ENCODE measurements at regions not wholly inside any gene's neighbourhood (a gene's known extent, or its start where the extent isn't known, plus 50 kb on each side); places are given as distances from the start of the nearest gene placed in this dataset.
A peak's percentile ranks its signal among the peaks of the same experiment; 100 is the strongest.

DNA sequence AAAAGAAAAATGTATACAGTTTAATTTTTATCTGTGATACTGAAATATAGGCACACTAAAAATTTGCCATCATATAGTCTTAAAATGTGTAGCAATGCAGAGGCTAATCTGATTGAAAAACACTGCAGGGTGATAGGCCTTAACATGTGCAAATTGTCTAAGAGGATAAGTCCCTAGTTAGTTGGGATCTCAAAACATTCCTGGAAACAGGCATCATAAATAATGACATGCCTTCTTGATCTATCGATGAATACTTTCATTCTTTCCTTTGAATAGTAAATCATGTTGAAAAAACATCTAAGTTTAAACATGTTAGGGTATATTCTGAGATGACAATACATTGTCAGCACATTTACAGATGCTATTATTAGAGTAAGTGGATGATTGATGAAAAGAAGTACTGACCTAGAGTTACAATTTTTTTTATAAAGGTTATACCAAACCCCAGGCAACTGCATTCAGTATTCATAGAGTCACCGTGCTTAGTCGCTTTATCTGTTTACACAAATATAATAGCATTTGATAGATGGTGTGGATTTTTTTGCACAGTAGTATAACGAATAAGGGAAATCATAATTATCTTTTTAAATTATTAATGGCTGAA lies 668.2 kb upstream of the ADGRL3 start:
- Histone ChIP-seq H3K36me3 (ENCODE audit: control insufficient read depth, insufficient read depth, low read length) (no peaks in the 10 kb centered on the region), H2AK5ac (ENCODE audit: low read length) (no peak overlapping the region), H3K4me1 (ENCODE audit: control insufficient read depth, low read depth, low read length) (no peaks in the 10 kb centered on the region), H3K4ac (ENCODE audit: low read depth, low read length) (no peak overlapping the region), H2BK120ac (ENCODE audit: low read depth, low read length) (no peak overlapping the region), H3K27ac (ENCODE audit: low read depth, low read length) (no peak overlapping the region), H3K79me1 (ENCODE audit: low read length) (no peaks in the 10 kb centered on the region), H3K9ac (ENCODE audit: low read length) (no peak overlapping the region), H3K4me3 (ENCODE audit: low read length) (no peak overlapping the region), H2BK5ac (ENCODE audit: low read length) (no peak overlapping the region), H3K56ac (ENCODE audit: low read length) (no peak overlapping the region), H2BK15ac (replicated peaks; ENCODE audit: low read depth) (no peak overlapping the region), H3K4me2 (ENCODE audit: low read length) (no peak overlapping the region), H3K79me2 (ENCODE audit: control insufficient read depth, insufficient read depth, low read length) (no peaks in the 10 kb centered on the region), H3K27me3 (ENCODE audit: insufficient read depth, low read length, poor library complexity) (no peaks in the 10 kb centered on the region), H4K5ac (ENCODE audit: low read length) (no peak overlapping the region), H3K18ac (ENCODE audit: low read length) (no peak overlapping the region), H3K23ac (ENCODE audit: low read length) (no peak overlapping the region), H4K8ac (ENCODE audit: low read depth, low read length) (no peak overlapping the region)
- no peak for DNase-seq
- WGBS (ENCODE audit: extremely low coverage, insufficient coverage, low lambda C conversion rate): no CpG with 5 or more reads among the region's 4 CpGs

GRCh38 chr4:60544981-60545380 lies 655.1 kb upstream of the ADGRL3 start:
- no peaks in the 10 kb centered on the region for H3K4me1 ChIP-seq (ENCODE audit: control insufficient read depth, low read depth, low read length)
- no peak overlapping the region for H3K4me2 ChIP-seq (ENCODE audit: low read length)
- H2BK5ac ChIP-seq (ENCODE audit: low read length): no peak overlapping the region
- no peak overlapping the region for H3K4ac ChIP-seq (ENCODE audit: low read depth, low read length)
- no peak overlapping the region for H3K4me3 ChIP-seq (ENCODE audit: low read length)
- no peak overlapping the region for H2AK5ac ChIP-seq (ENCODE audit: low read length)
- H2BK15ac ChIP-seq (replicated peaks; ENCODE audit: low read depth): no peak overlapping the region
- H3K18ac ChIP-seq (ENCODE audit: low read length): no peak overlapping the region
- H3K27ac ChIP-seq (ENCODE audit: low read depth, low read length): no peak overlapping the region
- H3K9ac ChIP-seq (ENCODE audit: low read length): no peak overlapping the region
- no peaks in the 10 kb centered on the region for H3K36me3 ChIP-seq (ENCODE audit: control insufficient read depth, insufficient read depth, low read length)
- H3K56ac ChIP-seq (ENCODE audit: low read length): no peak overlapping the region
- H3K79me2 ChIP-seq (ENCODE audit: control insufficient read depth, insufficient read depth, low read length): no peaks in the 10 kb centered on the region
- no peak overlapping the region for H4K8ac ChIP-seq (ENCODE audit: low read depth, low read length)
- H3K27me3 ChIP-seq (ENCODE audit: insufficient read depth, low read length, poor library complexity): no peaks in the 10 kb centered on the region
- H3K23ac ChIP-seq (ENCODE audit: low read length): no peak overlapping the region
- WGBS (ENCODE audit: extremely low coverage, insufficient coverage, low lambda C conversion rate): no CpG with 5 or more reads among the region's 3 CpGs
- H4K5ac ChIP-seq (ENCODE audit: low read length): no peak overlapping the region
- no peaks in the 10 kb centered on the region for H3K79me1 ChIP-seq (ENCODE audit: low read length)
- DNase-seq: no peak
- H2BK120ac ChIP-seq (ENCODE audit: low read depth, low read length): no peak overlapping the region

- no peak overlapping the region for H2BK120ac ChIP-seq (ENCODE audit: low read depth, low read length)
- no peak overlapping the region for H2BK5ac ChIP-seq (ENCODE audit: low read length)
- no peak overlapping the region for H3K18ac ChIP-seq (ENCODE audit: low read length)
- H2AK5ac ChIP-seq (ENCODE audit: low read length): no peak overlapping the region
- no peak overlapping the region for H3K56ac ChIP-seq (ENCODE audit: low read length)
- H4K5ac ChIP-seq (ENCODE audit: low read length): no peak overlapping the region
- H3K27me3 ChIP-seq (ENCODE audit: insufficient read depth, low read length, poor library complexity): no peaks in the 10 kb centered on the region
- no peaks in the 10 kb centered on the region for H3K36me3 ChIP-seq (ENCODE audit: control insufficient read depth, insufficient read depth, low read length)
- no peak overlapping the region for H3K27ac ChIP-seq (ENCODE audit: low read depth, low read length)
- H4K8ac ChIP-seq (ENCODE audit: low read depth, low read length): no peak overlapping the region
- WGBS (ENCODE audit: extremely low coverage, insufficient coverage, low lambda C conversion rate): no CpG with 5 or more reads among the region's 2 CpGs
- no peak overlapping the region for H3K4me2 ChIP-seq (ENCODE audit: low read length)
- H3K4ac ChIP-seq (ENCODE audit: low read depth, low read length): no peak overlapping the region
- no peaks in the 10 kb centered on the region for H3K79me2 ChIP-seq (ENCODE audit: control insufficient read depth, insufficient read depth, low read length)
- no peak overlapping the region for H3K23ac ChIP-seq (ENCODE audit: low read length)
- no peaks in the 10 kb centered on the region for H3K4me1 ChIP-seq (ENCODE audit: control insufficient read depth, low read depth, low read length)
- no peak overlapping the region for H2BK15ac ChIP-seq (replicated peaks; ENCODE audit: low read depth)
- no peak overlapping the region for H3K9ac ChIP-seq (ENCODE audit: low read length)
- H3K79me1 ChIP-seq (ENCODE audit: low read length): no peaks in the 10 kb centered on the region
- H3K4me3 ChIP-seq (ENCODE audit: low read length): no peak overlapping the region
- DNase-seq: peak; percentile 6
Observed at GRCh38 chr4:60562334-60562733, 637.8 kb upstream of the ADGRL3 start.

DNA sequence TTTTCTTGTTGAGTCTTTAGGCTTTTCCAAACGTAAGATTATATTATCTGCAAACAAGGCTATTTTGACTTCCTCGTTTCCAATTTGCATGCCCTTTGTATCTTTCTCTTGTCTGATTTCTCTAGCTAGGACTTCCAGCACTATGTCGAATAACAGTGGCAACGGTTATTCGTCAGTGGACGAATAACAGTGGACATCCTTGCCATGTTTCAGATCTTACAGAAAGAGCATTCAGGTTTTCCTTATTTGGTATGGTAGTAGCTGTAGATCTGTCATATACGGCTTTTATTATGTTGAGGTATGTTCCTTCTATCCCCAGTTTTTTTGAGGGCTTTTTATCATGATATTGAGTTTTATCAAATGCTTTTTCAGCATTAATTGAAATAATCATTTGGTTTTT lies 634.6 kb upstream of the ADGRL3 start:
- Histone ChIP-seq H3K23ac (ENCODE audit: low read length) (no peak overlapping the region), H3K27me3 (ENCODE audit: insufficient read depth, low read length, poor library complexity) (no peaks in the 10 kb centered on the region), H2BK5ac (ENCODE audit: low read length) (no peak overlapping the region), H2BK120ac (ENCODE audit: low read depth, low read length) (no peak overlapping the region), H3K4me2 (ENCODE audit: low read length) (no peak overlapping the region), H3K4ac (ENCODE audit: low read depth, low read length) (no peak overlapping the region), H3K79me1 (ENCODE audit: low read length) (no peaks in the 10 kb centered on the region), H2AK5ac (ENCODE audit: low read length) (no peak overlapping the region), H2BK15ac (replicated peaks; ENCODE audit: low read depth) (no peak overlapping the region), H3K4me3 (ENCODE audit: low read length) (no peak overlapping the region), H4K5ac (ENCODE audit: low read length) (no peak overlapping the region), H3K27ac (ENCODE audit: low read depth, low read length) (no peak overlapping the region), H3K18ac (ENCODE audit: low read length) (no peak overlapping the region), H3K36me3 (ENCODE audit: control insufficient read depth, insufficient read depth, low read length) (no peaks in the 10 kb centered on the region), H3K4me1 (ENCODE audit: control insufficient read depth, low read depth, low read length) (no peaks in the 10 kb centered on the region), H4K8ac (ENCODE audit: low read depth, low read length) (no peak overlapping the region), H3K9ac (ENCODE audit: low read length) (no peak overlapping the region), H3K56ac (ENCODE audit: low read length) (no peak overlapping the region), H3K79me2 (ENCODE audit: control insufficient read depth, insufficient read depth, low read length) (no peaks in the 10 kb centered on the region)
- WGBS (ENCODE audit: extremely low coverage, insufficient coverage, low lambda C conversion rate): no CpG with 5 or more reads among the region's 7 CpGs
- no peak for DNase-seq

GRCh38 chr4:60575336-60575735 lies 624.8 kb upstream of the ADGRL3 start:
- Histone ChIP-seq H2BK15ac (replicated peaks; ENCODE audit: low read depth) (no peak overlapping the region), H2BK120ac (ENCODE audit: low read depth, low read length) (no peak overlapping the region), H3K4me1 (ENCODE audit: control insufficient read depth, low read depth, low read length) (no peaks in the 10 kb centered on the region), H3K9ac (ENCODE audit: low read length) (no peak overlapping the region), H3K18ac (ENCODE audit: low read length) (no peak overlapping the region), H3K4me2 (ENCODE audit: low read length) (no peak overlapping the region), H4K5ac (ENCODE audit: low read length) (no peak overlapping the region), H3K27me3 (ENCODE audit: insufficient read depth, low read length, poor library complexity) (no peaks in the 10 kb centered on the region), H3K4ac (ENCODE audit: low read depth, low read length) (no peak overlapping the region), H3K27ac (ENCODE audit: low read depth, low read length) (no peak overlapping the region), H4K8ac (ENCODE audit: low read depth, low read length) (no peak overlapping the region), H3K23ac (ENCODE audit: low read length) (no peak overlapping the region), H3K4me3 (ENCODE audit: low read length) (no peak overlapping the region), H3K79me2 (ENCODE audit: control insufficient read depth, insufficient read depth, low read length) (no peaks in the 10 kb centered on the region), H2BK5ac (ENCODE audit: low read length) (no peak overlapping the region), H3K56ac (ENCODE audit: low read length) (no peak overlapping the region), H3K79me1 (ENCODE audit: low read length) (no peaks in the 10 kb centered on the region), H3K36me3 (ENCODE audit: control insufficient read depth, insufficient read depth, low read length) (no peaks in the 10 kb centered on the region), H2AK5ac (ENCODE audit: low read length) (no peak overlapping the region)
- DNase-seq: no peak

- Histone ChIP-seq H3K79me2 (ENCODE audit: control insufficient read depth, insufficient read depth, low read length) (no peaks in the 10 kb centered on the region), H3K27me3 (ENCODE audit: insufficient read depth, low read length, poor library complexity) (no peaks in the 10 kb centered on the region), H3K9ac (ENCODE audit: low read length) (no peak overlapping the region), H3K4me3 (ENCODE audit: low read length) (no peak overlapping the region), H4K5ac (ENCODE audit: low read length) (no peak overlapping the region), H2BK5ac (ENCODE audit: low read length) (no peak overlapping the region), H3K23ac (ENCODE audit: low read length) (no peak overlapping the region), H3K4ac (ENCODE audit: low read depth, low read length) (no peak overlapping the region), H2BK120ac (ENCODE audit: low read depth, low read length) (no peak overlapping the region), H3K79me1 (ENCODE audit: low read length) (no peaks in the 10 kb centered on the region), H3K4me2 (ENCODE audit: low read length) (no peak overlapping the region), H2BK15ac (replicated peaks; ENCODE audit: low read depth) (no peak overlapping the region), H3K36me3 (ENCODE audit: control insufficient read depth, insufficient read depth, low read length) (no peaks in the 10 kb centered on the region), H3K27ac (ENCODE audit: low read depth, low read length) (no peak overlapping the region), H3K18ac (ENCODE audit: low read length) (no peak overlapping the region), H3K56ac (ENCODE audit: low read length) (no peak overlapping the region), H4K8ac (ENCODE audit: low read depth, low read length) (no peak overlapping the region), H3K4me1 (ENCODE audit: control insufficient read depth, low read depth, low read length) (peaks cover 2% of the 10 kb centered on the region), H2AK5ac (ENCODE audit: low read length) (no peak overlapping the region)
- WGBS (ENCODE audit: extremely low coverage, insufficient coverage, low lambda C conversion rate): no CpG with 5 or more reads among the region's 2 CpGs
- no peak for DNase-seq
Observed at GRCh38 chr4:60579335-60579734, 620.8 kb upstream of the ADGRL3 start.

Data from mesendoderm (in vitro differentiated cells).